Right lobe of liver (tissue), 4 donors: ENCODE measurements at regions not wholly inside any gene's neighbourhood (a gene's known extent, or its start where the extent isn't known, plus 50 kb on each side); places are given as distances from the start of the nearest gene placed in this dataset.

Experiments
- POLR2A ChIP-seq: fragments of 450-650 bp; IDR thresholded peaks from one replicate; pipeline ENCODE4 v1.6.1; 2017; ENCODE audit warnings: antibody characterized with exemption, mild to moderate bottlenecking
- TF ChIP-seq, protein P1 (sequence below), 4 donors: fragments of 200-600 bp in 3 of 4; fragments of 450-650 bp in 1 of 4; IDR thresholded peaks; one replicate each; pipeline versions ENCODE4 v1.5.1 to v1.8.0; 2016 to 2022; ENCODE audit warnings: antibody characterized with exemption in 4 of 4, mild to moderate bottlenecking in 2 of 4
- donor health status: DM: no; HTN: no; CAD: no.
- donor health status: DM: no; HTN: no; CAD: no.
- donor health status: DM: no; HTN: yes; CAD: no.

DNA sequence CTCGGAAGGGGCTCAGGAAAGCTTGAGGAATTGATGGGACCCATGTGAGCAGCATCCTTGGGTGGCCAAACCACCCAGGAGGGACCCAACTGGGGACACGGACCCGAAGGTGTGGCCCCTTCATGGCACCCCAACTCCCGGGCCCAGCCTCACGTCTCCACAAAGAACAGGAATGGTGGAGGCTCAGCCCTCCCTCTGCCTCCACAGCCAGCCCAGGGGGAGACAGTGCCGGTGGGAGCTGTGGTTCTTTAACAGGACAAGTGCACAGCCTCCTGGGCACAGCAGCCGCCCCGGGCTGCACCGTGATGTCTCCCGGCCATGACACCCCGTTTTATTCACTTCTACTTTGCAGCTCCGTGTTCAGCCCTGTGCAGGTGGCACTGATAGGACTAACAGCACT, 587.2 kb downstream of the BRD1 start:
- TF ChIP-seq, protein P1, sequence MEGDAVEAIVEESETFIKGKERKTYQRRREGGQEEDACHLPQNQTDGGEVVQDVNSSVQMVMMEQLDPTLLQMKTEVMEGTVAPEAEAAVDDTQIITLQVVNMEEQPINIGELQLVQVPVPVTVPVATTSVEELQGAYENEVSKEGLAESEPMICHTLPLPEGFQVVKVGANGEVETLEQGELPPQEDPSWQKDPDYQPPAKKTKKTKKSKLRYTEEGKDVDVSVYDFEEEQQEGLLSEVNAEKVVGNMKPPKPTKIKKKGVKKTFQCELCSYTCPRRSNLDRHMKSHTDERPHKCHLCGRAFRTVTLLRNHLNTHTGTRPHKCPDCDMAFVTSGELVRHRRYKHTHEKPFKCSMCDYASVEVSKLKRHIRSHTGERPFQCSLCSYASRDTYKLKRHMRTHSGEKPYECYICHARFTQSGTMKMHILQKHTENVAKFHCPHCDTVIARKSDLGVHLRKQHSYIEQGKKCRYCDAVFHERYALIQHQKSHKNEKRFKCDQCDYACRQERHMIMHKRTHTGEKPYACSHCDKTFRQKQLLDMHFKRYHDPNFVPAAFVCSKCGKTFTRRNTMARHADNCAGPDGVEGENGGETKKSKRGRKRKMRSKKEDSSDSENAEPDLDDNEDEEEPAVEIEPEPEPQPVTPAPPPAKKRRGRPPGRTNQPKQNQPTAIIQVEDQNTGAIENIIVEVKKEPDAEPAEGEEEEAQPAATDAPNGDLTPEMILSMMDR (IDR thresholded peaks at IDR 0.05), result no peak
- TF ChIP-seq POLR2A, result no peak
